Stimulated activated CD4-positive, alpha-beta T cell treated with anti-CD3 and anti-CD28 coated beads, TNF-alpha, amount 100 ng/mL, for 48 hours (primary cell): ENCODE measurements at regions not wholly inside any gene's neighbourhood (a gene's known extent, or its start where the extent isn't known, plus 50 kb on each side); places are given as distances from the start of the nearest gene placed in this dataset.

ENCODE experiments used
- DNase-seq, 3 donors: peaks; one replicate each; pipeline ENCODE4 v3.0.0-alpha.2; 2020; ENCODE audit warnings: low read depth in 3 of 3

- DNase-seq, result no peak
These were observed 65.3 kb downstream of the METRNL start for GRCh38 chr17:83144421-83145357.

DNA sequence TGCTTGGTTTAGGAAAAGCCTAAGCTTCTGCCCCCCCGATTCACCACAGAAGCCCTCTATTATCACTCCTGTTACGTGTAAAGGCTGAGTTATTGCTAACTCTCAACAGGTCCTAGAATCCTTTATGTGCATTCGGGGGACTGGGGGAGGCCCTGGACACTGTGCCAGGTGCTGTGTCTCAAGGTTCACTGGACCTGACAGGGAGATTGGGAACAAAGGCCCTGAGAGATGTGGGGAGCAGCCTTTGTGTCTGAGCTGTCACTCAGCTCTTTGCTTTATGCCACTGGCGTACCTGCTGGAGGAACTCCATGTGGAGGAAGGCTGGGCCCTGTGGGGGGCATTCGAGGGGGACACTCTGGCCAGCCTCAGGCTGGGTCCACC is 65.9 kb downstream of the METRNL start:
- no peak for DNase-seq

GRCh38 chr17:83145831-83146230 is 66.4 kb downstream of the METRNL start:
- DNase-seq, result no peak

- DNase-seq, result no peak
These were observed 66.9 kb downstream of the METRNL start for GRCh38 chr17:83146347-83146746.

- DNase-seq, result no peak
These were observed 67.9 kb downstream of the METRNL start for GRCh38 chr17:83147280-83147679.

GRCh38 chr17:83148317-83149028 is 69.1 kb downstream of the METRNL start:
- DNase-seq, result no peak

DNA sequence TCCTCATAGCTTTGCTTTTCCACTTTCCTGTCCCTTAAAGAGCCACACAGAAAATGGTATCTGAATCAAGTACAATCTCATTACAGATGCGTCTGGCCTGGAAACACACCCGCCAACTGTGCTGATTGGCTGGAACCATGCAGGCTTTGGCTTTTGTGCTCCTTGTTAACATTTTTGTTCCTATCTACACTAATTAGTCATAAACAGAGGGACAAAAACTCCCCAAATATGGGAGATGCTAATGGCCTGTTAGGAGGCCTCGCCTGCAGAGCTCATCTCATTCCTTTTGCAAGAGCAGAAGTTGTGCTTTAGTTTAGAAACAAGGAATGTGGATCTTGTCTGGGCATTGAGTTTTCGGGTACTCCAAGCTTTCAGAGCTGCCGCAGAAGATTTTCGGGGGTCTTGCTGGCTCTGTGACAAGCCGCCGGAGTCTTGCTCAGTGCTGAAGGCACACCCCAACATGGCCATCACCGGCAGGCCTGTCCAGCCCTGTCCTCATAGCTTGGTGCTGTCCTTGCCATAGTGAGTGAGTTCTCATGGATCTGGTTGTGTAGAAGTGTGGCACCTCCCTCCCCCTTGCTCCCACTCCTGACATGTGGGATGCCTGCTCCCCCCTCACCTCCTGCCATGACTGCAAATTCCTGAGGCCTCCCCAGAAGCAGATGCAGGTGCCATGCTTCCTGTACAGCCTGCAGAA is 69.8 kb downstream of the METRNL start:
- no peak for DNase-seq

DNA sequence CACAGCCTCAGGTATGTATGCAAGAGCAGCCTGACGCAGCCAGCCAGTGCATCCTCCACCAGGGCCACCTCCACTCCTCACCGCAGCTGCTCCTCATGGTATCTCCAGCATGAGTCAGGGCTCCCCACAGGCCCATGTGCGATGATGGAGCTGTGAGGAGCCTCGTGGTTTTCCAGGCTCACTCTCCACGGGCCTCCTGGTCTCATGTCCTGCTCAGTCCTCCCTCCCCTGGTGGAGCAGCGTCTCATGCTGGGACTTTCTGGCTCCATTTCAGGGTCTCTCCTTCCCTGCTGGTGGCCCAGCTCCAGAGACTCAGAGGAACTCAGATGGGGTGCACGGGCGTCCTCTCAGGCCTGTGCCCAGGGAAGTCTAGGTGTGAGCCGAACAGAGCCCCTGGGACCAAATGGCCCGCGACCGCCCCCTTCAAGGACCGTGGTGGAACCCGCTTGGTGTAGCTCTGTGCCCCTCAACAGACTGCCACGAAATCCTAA is 70.4 kb downstream of the METRNL start:
- no peak for DNase-seq

GRCh38 chr17:83150369-83151055 is 71.1 kb downstream of the METRNL start:
- no peak for DNase-seq

DNA sequence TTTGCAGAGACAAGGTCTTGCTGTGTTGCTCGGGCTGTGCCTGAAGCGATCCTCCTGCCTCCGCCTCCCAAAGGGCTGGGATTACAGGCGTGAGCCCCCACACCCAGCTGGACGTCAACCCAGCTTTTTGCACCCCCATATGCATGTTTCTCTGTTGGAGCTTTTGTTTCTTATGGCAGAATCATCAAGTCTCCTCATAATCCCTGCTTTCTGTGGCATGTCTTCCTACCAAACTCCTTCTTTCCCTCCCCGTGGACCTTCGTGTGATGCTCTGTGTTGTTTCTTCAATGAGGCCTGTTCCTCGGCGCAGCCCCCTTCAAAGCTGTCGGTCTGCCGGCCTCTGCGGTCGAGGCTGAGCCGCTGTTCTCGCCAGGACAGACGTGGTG is 71.6 kb downstream of the METRNL start:
- no peak for DNase-seq

DNA sequence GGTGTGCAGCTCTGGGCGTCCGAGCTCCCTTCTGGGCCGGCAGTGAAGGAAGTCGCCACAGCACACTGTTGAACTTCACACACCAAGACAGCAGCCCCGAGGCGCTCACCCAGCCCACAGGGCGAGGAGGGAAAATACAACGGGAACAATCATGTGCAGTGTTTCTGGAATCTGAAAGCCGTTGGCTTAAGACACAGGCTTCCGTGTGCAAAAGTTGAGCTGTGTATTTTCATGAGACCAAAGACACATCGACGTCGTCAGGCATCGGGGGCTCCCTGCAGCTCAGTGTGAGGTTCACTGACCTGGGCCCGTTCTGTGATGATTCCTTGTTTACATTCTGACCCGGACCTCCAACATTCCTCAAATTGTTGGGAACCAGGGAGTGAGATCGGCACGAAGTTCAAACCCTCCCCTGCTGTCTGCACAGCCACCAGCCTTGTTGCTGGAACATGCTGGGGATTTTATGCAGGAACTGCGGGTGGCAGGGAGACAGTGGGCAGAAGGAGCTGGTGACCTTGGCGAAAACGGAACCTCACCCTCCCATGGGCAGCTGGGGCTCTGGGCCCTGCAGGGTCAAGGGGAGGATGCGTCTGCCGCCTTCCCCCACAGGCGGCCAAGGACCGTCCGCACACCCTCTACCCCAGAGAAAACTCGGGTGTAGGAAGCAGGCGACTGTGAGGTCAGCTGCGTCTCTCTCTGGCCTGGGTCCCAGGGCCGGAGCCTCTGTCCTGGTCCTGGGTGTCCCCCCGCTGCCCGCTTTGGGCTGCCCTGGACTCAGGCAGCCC is 72.2 kb downstream of the METRNL start:
- no peak for DNase-seq

- DNase-seq, result no peak
These were observed 72.9 kb downstream of the METRNL start for GRCh38 chr17:83152227-83152744.

DNA sequence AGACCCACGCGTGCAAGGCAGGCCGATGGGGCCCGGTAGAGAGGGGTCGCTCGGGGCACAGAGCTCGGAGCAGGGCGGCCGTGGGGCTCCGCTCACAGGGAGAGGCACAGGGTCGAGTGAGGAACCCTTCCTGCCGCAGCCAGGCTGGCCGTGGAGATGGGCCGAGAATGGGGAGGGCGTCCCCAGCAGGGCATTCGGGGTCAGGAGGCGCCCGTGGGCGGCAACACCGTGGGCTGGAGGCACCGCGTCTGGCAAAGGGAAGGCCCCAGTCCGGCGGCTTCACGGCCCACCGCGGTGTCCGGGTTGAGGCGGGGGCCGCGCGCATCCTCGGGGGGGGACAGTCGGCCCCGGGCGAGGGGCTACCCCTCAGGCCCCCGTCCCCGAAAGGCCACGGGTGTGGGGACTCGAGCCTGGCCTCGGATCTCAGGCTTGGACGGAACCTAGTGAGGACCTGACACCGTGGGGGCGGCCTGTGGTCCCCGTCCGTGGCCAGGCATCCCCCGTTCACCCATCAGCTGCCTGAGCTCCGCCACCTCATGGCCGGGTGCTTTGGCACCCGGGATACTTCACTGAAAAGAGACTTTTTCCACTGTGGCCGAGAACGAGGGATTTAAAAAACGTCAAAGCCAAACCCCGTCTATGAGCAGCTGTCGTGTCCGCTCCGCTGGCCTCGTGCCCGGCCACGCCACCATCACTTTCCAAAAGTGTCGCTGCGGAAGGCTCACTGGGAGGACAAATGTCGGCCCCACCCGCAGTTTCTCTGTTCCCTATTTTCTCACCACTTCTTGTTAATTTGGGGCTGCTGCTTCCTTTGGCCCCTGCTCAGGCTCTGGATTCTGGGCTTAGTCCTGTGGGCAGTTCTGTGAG is 73.6 kb downstream of the METRNL start:
- DNase-seq, result no peak

- no peak for DNase-seq
These were observed 74.4 kb downstream of the METRNL start for GRCh38 chr17:83153681-83154310.

- DNase-seq, result no peak
These were observed 75.1 kb downstream of the METRNL start for GRCh38 chr17:83154311-83155127.

DNA sequence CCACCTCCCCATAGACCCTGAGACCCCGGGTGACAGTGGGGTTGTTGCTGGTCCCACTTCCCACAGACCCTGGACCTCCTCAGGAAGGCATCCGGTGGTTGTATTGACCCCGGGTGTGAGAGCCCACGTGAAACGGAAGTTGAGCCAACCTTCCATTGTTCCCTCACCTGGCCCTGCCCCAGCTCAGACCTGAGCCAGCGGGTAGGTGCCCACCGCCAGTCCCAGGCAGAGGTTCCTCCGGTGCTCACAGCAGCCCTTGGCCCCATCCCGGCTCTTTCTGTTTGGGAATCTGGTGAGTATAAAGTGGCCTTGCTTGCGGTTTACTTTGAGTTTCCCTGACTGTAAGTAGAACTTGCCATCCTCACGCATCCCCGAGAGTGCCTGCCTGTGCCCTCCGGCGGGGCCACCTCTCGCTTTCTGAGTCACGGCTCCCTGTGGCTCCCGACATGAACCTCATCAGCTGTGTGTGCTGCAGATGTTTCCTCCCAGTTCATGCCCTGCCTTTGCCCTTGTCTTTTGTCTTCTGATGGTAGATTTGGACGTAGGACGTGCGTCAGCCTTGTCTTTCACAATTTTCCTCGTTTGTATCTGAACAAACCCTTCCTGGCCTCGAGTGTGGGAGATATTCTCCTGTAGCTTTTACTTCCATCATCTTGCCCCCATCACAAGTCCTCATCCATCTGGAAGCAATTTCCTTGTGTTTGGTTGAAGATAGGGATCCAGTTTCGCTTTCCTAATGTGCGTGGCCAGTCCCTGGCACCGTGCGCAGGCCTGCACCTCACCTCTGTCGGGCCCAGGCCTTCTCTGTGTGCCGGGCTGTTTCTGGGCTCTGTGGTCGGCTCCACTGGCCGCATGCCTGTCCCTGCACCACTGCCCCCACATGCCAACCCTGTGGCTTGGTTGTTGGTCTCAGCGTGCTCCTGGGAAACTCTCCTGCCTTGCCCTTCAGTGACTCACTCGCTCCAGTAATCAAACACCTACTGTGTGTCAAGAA is 76.0 kb downstream of the METRNL start:
- DNase-seq, result peak in 2 of 3 donors; percentile 8 to 20

GRCh38 chr17:83156408-83156807 is 77.0 kb downstream of the METRNL start:
- no peak for DNase-seq
